Erythroblast (primary cell): ENCODE measurements at regions not wholly inside any gene's neighbourhood (a gene's known extent, or its start where the extent isn't known, plus 50 kb on each side); places are given as distances from the start of the nearest gene placed in this dataset.
"Not testable (repeated sequence)": the region's sequence is repeated elsewhere in the genome, so short reads cannot be mapped to it uniquely, and the experiment has no call there.

Source experiments
- GATA1 ChIP-seq: IDR thresholded peaks from 2 replicates; pipeline ENCODE4 v1.6.1; 2011; ENCODE audit warnings: low read depth, mild to moderate bottlenecking, control low read depth, low read length, moderate library complexity
- POLR2A ChIP-seq: IDR thresholded peaks from 2 replicates; pipeline ENCODE4 v1.6.1; 2011; ENCODE audit warnings: mild to moderate bottlenecking, low read length

DNA sequence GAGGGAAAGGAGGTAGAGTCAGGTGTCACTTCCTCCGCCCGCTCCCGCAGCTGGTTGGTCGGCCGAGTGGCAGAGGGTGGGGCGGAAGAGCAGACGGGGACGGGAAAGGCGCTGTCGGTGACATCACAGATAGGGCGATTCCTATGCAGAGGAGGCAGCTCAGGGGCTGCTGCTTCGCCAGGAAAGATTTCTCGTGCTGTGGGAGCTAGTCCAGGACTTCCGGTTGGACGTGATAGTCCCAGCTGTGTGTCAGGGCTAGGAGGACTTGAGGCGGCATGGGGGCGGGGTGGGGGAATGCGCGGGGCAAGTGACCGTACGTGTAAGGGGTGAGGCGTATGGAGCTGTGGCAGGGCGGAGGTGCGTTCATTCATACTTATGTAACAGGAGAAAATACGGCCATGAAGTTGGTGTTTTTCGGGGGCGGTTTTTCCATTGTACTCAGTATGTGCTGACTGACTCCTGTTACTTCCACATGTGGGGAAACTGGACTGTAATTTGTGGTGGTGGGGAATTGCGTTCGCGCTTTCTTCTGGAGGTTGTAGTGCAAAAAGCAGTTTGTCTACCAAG lies 60.1 kb upstream of the NBPF8 start:
- peak; percentile 55 for TF ChIP-seq POLR2A
- not testable (repeated sequence) for TF ChIP-seq GATA1
